ENCODE measurements at regions not wholly inside any gene's neighbourhood (a gene's known extent, or its start where the extent isn't known, plus 50 kb on each side); places are given as distances from the start of the nearest gene placed in this dataset.
A peak's percentile ranks its signal among the peaks of the same experiment; 100 is the strongest.

- Histone ChIP-seq H3K4me3 (ENCODE audit: control insufficient read depth in 2 of 3, extremely low read depth in 1 of 3, insufficient read depth in 2 of 3, low read depth in 1 of 3, low read length in 3 of 3) (no peak overlapping the region), H3K36me3 (ENCODE audit: control insufficient read depth in 2 of 2, extremely low read depth in 1 of 2, insufficient read depth in 2 of 2, low read length in 2 of 2) (no peaks in the 10 kb centered on the region), H3K4me2 (ENCODE audit: control insufficient read depth, extremely low read depth, insufficient read depth, low read depth, low read length) (no peak overlapping the region), H3K27me3 (ENCODE audit: control insufficient read depth, extremely low read depth, insufficient read depth, low read length) (no peaks in the 10 kb centered on the region), H3K27ac (ENCODE audit: control insufficient read depth, insufficient read depth, low read length) (no peak overlapping the region), H3K9me1 (ENCODE audit: control insufficient read depth, extremely low read depth, insufficient read depth, low read length) (no peaks in the 10 kb centered on the region), H3K4me1 (ENCODE audit: control insufficient read depth, extremely low read depth, insufficient read depth, low read length) (peaks cover 18% of the 10 kb centered on the region), H2AFZ (ENCODE audit: control insufficient read depth, low read length) (no peak overlapping the region), H3K79me2 (ENCODE audit: control insufficient read depth, insufficient read depth, low read length) (no peaks in the 10 kb centered on the region), H3K9me3 (ENCODE audit: control insufficient read depth, low read depth, low read length) (no peaks in the 10 kb centered on the region), H4K20me1 (ENCODE audit: control insufficient read depth, extremely low read depth, insufficient read depth, low read length) (no peaks in the 10 kb centered on the region), H3K9ac (ENCODE audit: control insufficient read depth, extremely low read depth, insufficient read depth, low read length) (no peak overlapping the region)
- TF ChIP-seq EZH2 (IDR thresholded peaks at IDR 0.05; ENCODE audit: low read length): no peak
- TF ChIP-seq, protein P1, sequence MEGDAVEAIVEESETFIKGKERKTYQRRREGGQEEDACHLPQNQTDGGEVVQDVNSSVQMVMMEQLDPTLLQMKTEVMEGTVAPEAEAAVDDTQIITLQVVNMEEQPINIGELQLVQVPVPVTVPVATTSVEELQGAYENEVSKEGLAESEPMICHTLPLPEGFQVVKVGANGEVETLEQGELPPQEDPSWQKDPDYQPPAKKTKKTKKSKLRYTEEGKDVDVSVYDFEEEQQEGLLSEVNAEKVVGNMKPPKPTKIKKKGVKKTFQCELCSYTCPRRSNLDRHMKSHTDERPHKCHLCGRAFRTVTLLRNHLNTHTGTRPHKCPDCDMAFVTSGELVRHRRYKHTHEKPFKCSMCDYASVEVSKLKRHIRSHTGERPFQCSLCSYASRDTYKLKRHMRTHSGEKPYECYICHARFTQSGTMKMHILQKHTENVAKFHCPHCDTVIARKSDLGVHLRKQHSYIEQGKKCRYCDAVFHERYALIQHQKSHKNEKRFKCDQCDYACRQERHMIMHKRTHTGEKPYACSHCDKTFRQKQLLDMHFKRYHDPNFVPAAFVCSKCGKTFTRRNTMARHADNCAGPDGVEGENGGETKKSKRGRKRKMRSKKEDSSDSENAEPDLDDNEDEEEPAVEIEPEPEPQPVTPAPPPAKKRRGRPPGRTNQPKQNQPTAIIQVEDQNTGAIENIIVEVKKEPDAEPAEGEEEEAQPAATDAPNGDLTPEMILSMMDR (optimal IDR thresholded peaks at IDR 0.05 in 1 of 3, IDR thresholded peaks at IDR 0.05 in 1 of 3, conservative IDR thresholded peaks at IDR 0.05 in 1 of 3; ENCODE audit: extremely low read depth in 1 of 3, insufficient read depth in 2 of 3, low read length in 3 of 3): no peak
- FAIRE-seq: no peak
- dilution Hi-C loops (cut with MboI; ENCODE audit: extremely low pct_ligation_motif_present, low sequenced_read_pairs): no loop called here
- DNase-seq (ENCODE audit: low read depth, low spot score): no peak
Measured at GRCh38 chr20:6698723-6699122, 68.8 kb upstream of the BMP2 start.

DNA sequence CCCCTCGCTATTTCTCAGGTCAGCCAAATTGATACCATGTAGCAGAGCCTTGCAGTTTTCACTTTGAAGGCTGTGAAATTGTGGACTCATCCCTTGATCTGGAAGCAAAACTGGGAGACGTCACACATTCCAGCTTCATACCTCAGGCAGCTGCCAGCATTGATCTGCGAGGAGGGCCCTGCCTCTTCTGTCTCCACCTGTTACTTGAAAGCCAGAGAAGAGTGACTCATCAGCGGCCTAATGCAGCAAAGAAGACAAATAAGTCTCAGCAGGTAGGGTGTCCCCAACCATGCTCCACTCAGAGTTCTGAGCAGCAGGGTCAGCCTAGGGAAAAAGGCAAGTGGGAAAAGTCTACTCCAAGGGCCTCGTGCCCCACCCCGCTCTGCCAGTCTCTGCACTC, 69.4 kb upstream of the BMP2 start:
- Histone ChIP-seq H3K36me3 (ENCODE audit: control insufficient read depth in 2 of 2, extremely low read depth in 1 of 2, insufficient read depth in 2 of 2, low read length in 2 of 2) (no peaks in the 10 kb centered on the region), H3K79me2 (ENCODE audit: control insufficient read depth, insufficient read depth, low read length) (no peaks in the 10 kb centered on the region), H3K9me1 (ENCODE audit: control insufficient read depth, extremely low read depth, insufficient read depth, low read length) (no peaks in the 10 kb centered on the region), H3K27ac (ENCODE audit: control insufficient read depth, insufficient read depth, low read length) (peak overlapping the region; percentile 23), H3K4me2 (ENCODE audit: control insufficient read depth, extremely low read depth, insufficient read depth, low read depth, low read length) (peak overlapping the region; percentile 29), H3K9me3 (ENCODE audit: control insufficient read depth, low read depth, low read length) (no peaks in the 10 kb centered on the region), H3K27me3 (ENCODE audit: control insufficient read depth, extremely low read depth, insufficient read depth, low read length) (no peaks in the 10 kb centered on the region), H3K9ac (ENCODE audit: control insufficient read depth, extremely low read depth, insufficient read depth, low read length) (no peak overlapping the region), H3K4me3 (ENCODE audit: control insufficient read depth in 2 of 3, extremely low read depth in 1 of 3, insufficient read depth in 2 of 3, low read depth in 1 of 3, low read length in 3 of 3) (no peak overlapping the region), H3K4me1 (ENCODE audit: control insufficient read depth, extremely low read depth, insufficient read depth, low read length) (peaks cover 21% of the 10 kb centered on the region), H2AFZ (ENCODE audit: control insufficient read depth, low read length) (no peak overlapping the region), H4K20me1 (ENCODE audit: control insufficient read depth, extremely low read depth, insufficient read depth, low read length) (no peaks in the 10 kb centered on the region)
- dilution Hi-C loops (cut with MboI; ENCODE audit: extremely low pct_ligation_motif_present, low sequenced_read_pairs): no loop called here
- DNase-seq (ENCODE audit: low read depth, low spot score): peak; percentile 86
- peak; percentile 95 for FAIRE-seq
- TF ChIP-seq EZH2 (IDR thresholded peaks at IDR 0.05; ENCODE audit: low read length): no peak
- TF ChIP-seq, protein P1 (optimal IDR thresholded peaks at IDR 0.05 in 1 of 3, IDR thresholded peaks at IDR 0.05 in 1 of 3, conservative IDR thresholded peaks at IDR 0.05 in 1 of 3; ENCODE audit: extremely low read depth in 1 of 3, insufficient read depth in 2 of 3, low read length in 3 of 3): no peak

Data from keratinocyte (primary cell).